BE2C (cell line): ENCODE measurements at regions not wholly inside any gene's neighbourhood (a gene's known extent, or its start where the extent isn't known, plus 50 kb on each side); places are given as distances from the start of the nearest gene placed in this dataset.

Experiments
- DNase-seq: peaks from one replicate; pipeline ENCODE4 v3.0.0-alpha.2; 2020
- H3K27me3 ChIP-seq: fragments of 250-450 bp; sonication (Bioruptor Pico); 2 replicates; pipeline ENCODE4 v1.5.1; 2020; ENCODE audit warnings: mild to moderate bottlenecking
- H3K36me3 ChIP-seq: fragments of 250-450 bp; sonication (Bioruptor Pico); 2 replicates; pipeline ENCODE4 v1.5.1; 2020; ENCODE audit warnings: mild to moderate bottlenecking
- H3K4me1 ChIP-seq: fragments of 250-450 bp; sonication (Bioruptor Pico); 2 replicates; pipeline ENCODE4 v1.5.1; 2020
- H3K4me3 ChIP-seq: 2 replicates; pipeline ENCODE4 v1.5.1; 2011; ENCODE audit warnings: low read depth, low read length
- H3K9me3 ChIP-seq: fragments of 250-450 bp; sonication (Bioruptor Pico); 2 replicates; pipeline ENCODE4 v1.5.1; 2020
- TF ChIP-seq, protein P1 (sequence below): IDR thresholded peaks from 2 replicates; pipeline ENCODE4 v1.5.1; 2012; ENCODE audit warnings: mild to moderate bottlenecking, low read depth, low read length

GRCh38 chr12:74283646-74284045 is 254.0 kb upstream of the ATXN7L3B start:
- H3K9me3 ChIP-seq: no peaks in the 10 kb centered on the region
- TF ChIP-seq, protein P1, sequence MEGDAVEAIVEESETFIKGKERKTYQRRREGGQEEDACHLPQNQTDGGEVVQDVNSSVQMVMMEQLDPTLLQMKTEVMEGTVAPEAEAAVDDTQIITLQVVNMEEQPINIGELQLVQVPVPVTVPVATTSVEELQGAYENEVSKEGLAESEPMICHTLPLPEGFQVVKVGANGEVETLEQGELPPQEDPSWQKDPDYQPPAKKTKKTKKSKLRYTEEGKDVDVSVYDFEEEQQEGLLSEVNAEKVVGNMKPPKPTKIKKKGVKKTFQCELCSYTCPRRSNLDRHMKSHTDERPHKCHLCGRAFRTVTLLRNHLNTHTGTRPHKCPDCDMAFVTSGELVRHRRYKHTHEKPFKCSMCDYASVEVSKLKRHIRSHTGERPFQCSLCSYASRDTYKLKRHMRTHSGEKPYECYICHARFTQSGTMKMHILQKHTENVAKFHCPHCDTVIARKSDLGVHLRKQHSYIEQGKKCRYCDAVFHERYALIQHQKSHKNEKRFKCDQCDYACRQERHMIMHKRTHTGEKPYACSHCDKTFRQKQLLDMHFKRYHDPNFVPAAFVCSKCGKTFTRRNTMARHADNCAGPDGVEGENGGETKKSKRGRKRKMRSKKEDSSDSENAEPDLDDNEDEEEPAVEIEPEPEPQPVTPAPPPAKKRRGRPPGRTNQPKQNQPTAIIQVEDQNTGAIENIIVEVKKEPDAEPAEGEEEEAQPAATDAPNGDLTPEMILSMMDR: no peak
- no peaks in the 10 kb centered on the region for H3K27me3 ChIP-seq
- no peak overlapping the region for H3K4me3 ChIP-seq
- DNase-seq: no peak
- no peaks in the 10 kb centered on the region for H3K36me3 ChIP-seq
- no peaks in the 10 kb centered on the region for H3K4me1 ChIP-seq

- Histone ChIP-seq H3K4me3 (no peak overlapping the region), H3K9me3 (no peaks in the 10 kb centered on the region), H3K27me3 (no peaks in the 10 kb centered on the region), H3K4me1 (no peaks in the 10 kb centered on the region), H3K36me3 (no peaks in the 10 kb centered on the region)
- TF ChIP-seq, protein P1: no peak
- no peak for DNase-seq
These were observed 251.9 kb upstream of the ATXN7L3B start for GRCh38 chr12:74285773-74286172.

DNA sequence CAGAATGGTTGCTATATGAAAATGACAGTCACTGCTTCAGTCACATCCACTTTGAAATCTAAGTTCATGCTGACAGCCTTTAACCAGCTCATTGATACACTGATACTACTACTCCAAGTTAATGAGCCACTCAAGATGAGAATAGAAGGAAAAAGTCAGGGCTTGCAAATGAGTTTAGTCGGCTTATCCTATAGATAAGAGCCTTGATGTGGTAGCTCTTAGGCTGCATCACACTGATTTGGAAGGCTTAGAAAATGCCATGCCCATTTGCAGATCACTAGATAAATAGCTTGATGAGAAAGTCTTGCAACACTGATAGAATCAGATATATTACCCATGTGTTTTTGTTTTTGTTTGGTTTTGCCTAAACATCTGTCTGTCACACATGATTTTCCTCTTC is 251.4 kb upstream of the ATXN7L3B start:
- Histone ChIP-seq H3K4me1 (no peaks in the 10 kb centered on the region), H3K36me3 (no peaks in the 10 kb centered on the region)
- TF ChIP-seq, protein P1: no peak

DNA sequence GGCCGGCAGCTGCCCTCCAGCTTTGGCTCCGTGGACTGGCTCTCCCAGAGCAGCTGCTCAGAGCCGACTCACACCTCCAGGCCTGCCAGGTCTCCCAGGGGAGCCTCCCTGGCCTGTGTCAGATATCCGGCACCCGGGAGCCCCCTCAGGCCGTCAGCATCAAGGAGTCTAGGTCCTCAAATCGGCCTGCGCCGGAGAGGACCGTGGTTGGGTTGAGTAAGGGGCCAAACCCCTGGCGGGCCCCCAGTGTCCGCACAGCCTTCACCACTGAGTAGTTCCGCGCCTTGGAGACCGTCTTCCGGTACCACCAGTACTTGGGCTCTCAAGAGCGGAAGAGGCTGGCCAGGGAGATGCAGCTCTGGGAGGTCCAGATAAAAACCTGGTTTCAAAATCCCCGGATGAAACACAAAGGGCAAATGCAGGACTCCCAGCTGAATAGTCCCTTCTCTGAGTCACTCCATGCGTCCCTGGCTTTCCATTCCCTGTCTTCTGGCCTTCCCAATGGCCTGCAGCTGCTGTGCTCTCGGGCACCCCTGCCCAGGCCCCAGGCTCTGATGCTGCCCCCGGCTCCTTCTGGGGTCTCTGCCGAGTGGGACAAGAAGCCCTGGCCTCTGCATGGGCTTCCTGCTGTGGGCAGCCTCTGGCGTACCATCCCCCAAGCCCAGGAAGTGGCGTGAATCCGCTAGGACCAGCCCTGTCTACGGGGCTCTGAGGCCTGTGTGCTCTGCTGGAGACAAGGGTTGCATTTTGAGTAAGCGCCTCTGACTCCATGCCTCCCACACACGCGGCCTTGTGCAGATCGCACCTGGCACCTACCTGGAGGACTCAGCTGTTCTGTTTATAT is 245.1 kb upstream of the ATXN7L3B start:
- no peak overlapping the region for H3K4me3 ChIP-seq
- TF ChIP-seq, protein P1: no peak
- H3K9me3 ChIP-seq: no peaks in the 10 kb centered on the region
- no peak for DNase-seq
- H3K4me1 ChIP-seq: no peaks in the 10 kb centered on the region
- no peaks in the 10 kb centered on the region for H3K27me3 ChIP-seq
- no peaks in the 10 kb centered on the region for H3K36me3 ChIP-seq

More for the DNA sequence above, 251.4 kb upstream of the ATXN7L3B start:
- no peaks in the 10 kb centered on the region for H3K9me3 ChIP-seq
- no peak overlapping the region for H3K4me3 ChIP-seq
- no peak for DNase-seq
- no peaks in the 10 kb centered on the region for H3K27me3 ChIP-seq

DNA sequence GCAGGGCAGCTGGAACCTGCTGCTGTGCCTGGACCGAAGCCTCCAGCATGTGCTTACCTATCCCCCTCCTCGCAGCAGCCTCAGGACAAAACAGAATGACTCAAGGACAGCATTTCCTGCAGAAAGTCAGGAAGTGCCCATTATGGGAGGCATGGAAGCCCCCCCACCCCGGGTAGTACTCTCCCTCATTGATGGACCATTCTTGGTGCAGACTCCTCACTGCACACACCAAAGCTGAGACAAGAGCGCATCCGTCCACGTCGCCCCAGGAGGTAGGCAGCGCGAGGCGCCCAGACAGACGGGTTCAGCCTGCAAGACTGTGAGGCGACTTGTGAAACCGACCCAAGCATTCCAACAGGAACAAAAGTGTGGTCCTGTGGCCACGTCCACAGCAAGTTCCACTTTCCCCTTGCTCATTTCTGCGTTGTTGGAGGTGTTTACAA is 243.9 kb upstream of the ATXN7L3B start:
- no peak for DNase-seq
- Histone ChIP-seq H3K27me3 (no peaks in the 10 kb centered on the region), H3K36me3 (no peaks in the 10 kb centered on the region), H3K9me3 (no peaks in the 10 kb centered on the region), H3K4me1 (no peaks in the 10 kb centered on the region), H3K4me3 (no peak overlapping the region)
- TF ChIP-seq, protein P1: no peak

- H3K27me3 ChIP-seq: no peaks in the 10 kb centered on the region
- no peaks in the 10 kb centered on the region for H3K9me3 ChIP-seq
- no peak for DNase-seq
- TF ChIP-seq, protein P1: no peak
- H3K4me1 ChIP-seq: no peaks in the 10 kb centered on the region
- no peak overlapping the region for H3K4me3 ChIP-seq
- H3K36me3 ChIP-seq: no peaks in the 10 kb centered on the region
These were observed 220.5 kb upstream of the ATXN7L3B start for GRCh38 chr12:74317078-74317601.
